ENCODE measurements at regions not wholly inside any gene's neighbourhood (a gene's known extent, or its start where the extent isn't known, plus 50 kb on each side); places are given as distances from the start of the nearest gene placed in this dataset.
"Not testable (repeated sequence)": the region's sequence is repeated elsewhere in the genome, so short reads cannot be mapped to it uniquely, and the experiment has no call there.

GRCh38 chr1:217067642-217068041, 344.4 kb upstream of the ESRRG start:
- Histone ChIP-seq H3K4me3 (no peak overlapping the region), H3K27me3 (replicated peaks) (no peaks in the 10 kb centered on the region), H3K9me3 (replicated peaks) (no peaks in the 10 kb centered on the region), H3K4me1 (replicated peaks) (no peaks in the 10 kb centered on the region), H3K27ac (no peak overlapping the region), H3K36me3 (no peaks in the 10 kb centered on the region)
- no peak for DNase-seq (ENCODE audit: low read depth in 1 of 2, low spot score in 2 of 2)

- DNase-seq (ENCODE audit: low read depth in 1 of 2, low spot score in 2 of 2) = no peak
- Histone ChIP-seq H3K9me3 (replicated peaks) (no peaks in the 10 kb centered on the region), H3K4me1 (replicated peaks) (no peaks in the 10 kb centered on the region), H3K27ac (no peak overlapping the region), H3K36me3 (no peaks in the 10 kb centered on the region), H3K27me3 (replicated peaks) (no peaks in the 10 kb centered on the region), H3K4me3 (no peak overlapping the region)
These were observed 343.6 kb upstream of the ESRRG start for GRCh38 chr1:217066794-217067193.

GRCh38 chr1:217063172-217063908, 340.1 kb upstream of the ESRRG start:
- no peaks in the 10 kb centered on the region for H3K36me3 ChIP-seq
- no peaks in the 10 kb centered on the region for H3K4me1 ChIP-seq (replicated peaks)
- DNase-seq (ENCODE audit: low read depth in 1 of 2, low spot score in 2 of 2) = no peak
- H3K27me3 ChIP-seq (replicated peaks) = no peaks in the 10 kb centered on the region
- H3K27ac ChIP-seq = no peak overlapping the region
- no peaks in the 10 kb centered on the region for H3K9me3 ChIP-seq (replicated peaks)
- H3K4me3 ChIP-seq = no peak overlapping the region

GRCh38 chr1:217062586-217062985, 339.4 kb upstream of the ESRRG start:
- Histone ChIP-seq H3K36me3 (no peaks in the 10 kb centered on the region), H3K4me1 (replicated peaks) (no peaks in the 10 kb centered on the region), H3K4me3 (no peak overlapping the region), H3K27ac (no peak overlapping the region), H3K9me3 (replicated peaks) (no peaks in the 10 kb centered on the region), H3K27me3 (replicated peaks) (no peaks in the 10 kb centered on the region)
- DNase-seq (ENCODE audit: low read depth in 1 of 2, low spot score in 2 of 2) = no peak

- Histone ChIP-seq H3K4me3 (no peak overlapping the region), H3K9me3 (replicated peaks) (no peaks in the 10 kb centered on the region), H3K27me3 (replicated peaks) (no peaks in the 10 kb centered on the region), H3K4me1 (replicated peaks) (no peaks in the 10 kb centered on the region), H3K27ac (no peak overlapping the region), H3K36me3 (no peaks in the 10 kb centered on the region)
- no peak for DNase-seq (ENCODE audit: low read depth in 1 of 2, low spot score in 2 of 2)
These were observed 336.2 kb upstream of the ESRRG start for GRCh38 chr1:217059401-217059800.

GRCh38 chr1:217053676-217054075, 330.4 kb upstream of the ESRRG start:
- H3K27ac ChIP-seq = no peak overlapping the region
- no peak for DNase-seq (ENCODE audit: low read depth in 1 of 2, low spot score in 2 of 2)
- H3K4me3 ChIP-seq = no peak overlapping the region
- no peaks in the 10 kb centered on the region for H3K36me3 ChIP-seq
- no peaks in the 10 kb centered on the region for H3K27me3 ChIP-seq (replicated peaks)
- no peaks in the 10 kb centered on the region for H3K4me1 ChIP-seq (replicated peaks)
- no peaks in the 10 kb centered on the region for H3K9me3 ChIP-seq (replicated peaks)

GRCh38 chr1:217052626-217053025, 329.4 kb upstream of the ESRRG start:
- no peaks in the 10 kb centered on the region for H3K4me1 ChIP-seq (replicated peaks)
- no peaks in the 10 kb centered on the region for H3K27me3 ChIP-seq (replicated peaks)
- no peak for DNase-seq (ENCODE audit: low read depth in 1 of 2, low spot score in 2 of 2)
- H3K27ac ChIP-seq = no peak overlapping the region
- H3K4me3 ChIP-seq = no peak overlapping the region
- H3K36me3 ChIP-seq = no peaks in the 10 kb centered on the region
- H3K9me3 ChIP-seq (replicated peaks) = no peaks in the 10 kb centered on the region

GRCh38 chr1:217052196-217052595, 329.0 kb upstream of the ESRRG start:
- Histone ChIP-seq H3K36me3 (no peaks in the 10 kb centered on the region), H3K27me3 (replicated peaks) (no peaks in the 10 kb centered on the region), H3K4me1 (replicated peaks) (no peaks in the 10 kb centered on the region), H3K27ac (no peak overlapping the region), H3K4me3 (no peak overlapping the region), H3K9me3 (replicated peaks) (no peaks in the 10 kb centered on the region)
- no peak for DNase-seq (ENCODE audit: low read depth in 1 of 2, low spot score in 2 of 2)

- Histone ChIP-seq H3K27ac (no peak overlapping the region), H3K4me3 (no peak overlapping the region), H3K36me3 (no peaks in the 10 kb centered on the region), H3K9me3 (replicated peaks) (no peaks in the 10 kb centered on the region), H3K27me3 (replicated peaks) (no peaks in the 10 kb centered on the region), H3K4me1 (replicated peaks) (no peaks in the 10 kb centered on the region)
- no peak for DNase-seq (ENCODE audit: low read depth in 1 of 2, low spot score in 2 of 2)
These were observed 326.5 kb upstream of the ESRRG start for GRCh38 chr1:217049721-217050120.

- DNase-seq (ENCODE audit: low read depth in 1 of 2, low spot score in 2 of 2) = no peak
- Histone ChIP-seq H3K4me1 (replicated peaks) (no peaks in the 10 kb centered on the region), H3K27ac (no peak overlapping the region)
These were observed 325.9 kb upstream of the ESRRG start for GRCh38 chr1:217049081-217049480.

GRCh38 chr1:217048104-217048707, 325.0 kb upstream of the ESRRG start:
- H3K27ac ChIP-seq = no peak overlapping the region
- H3K36me3 ChIP-seq = no peaks in the 10 kb centered on the region
- no peaks in the 10 kb centered on the region for H3K27me3 ChIP-seq (replicated peaks)
- no peaks in the 10 kb centered on the region for H3K4me1 ChIP-seq (replicated peaks)
- no peak overlapping the region for H3K4me3 ChIP-seq
- DNase-seq (ENCODE audit: low read depth in 1 of 2, low spot score in 2 of 2) = no peak
- no peaks in the 10 kb centered on the region for H3K9me3 ChIP-seq (replicated peaks)

More at GRCh38 chr1:217049081-217049480, 325.9 kb upstream of the ESRRG start:
- H3K9me3 ChIP-seq (replicated peaks) = no peaks in the 10 kb centered on the region
- no peaks in the 10 kb centered on the region for H3K27me3 ChIP-seq (replicated peaks)
- no peak overlapping the region for H3K4me3 ChIP-seq
- H3K36me3 ChIP-seq = no peaks in the 10 kb centered on the region

GRCh38 chr1:217040711-217041455, 317.7 kb upstream of the ESRRG start:
- no peak for DNase-seq (ENCODE audit: low read depth in 1 of 2, low spot score in 2 of 2)
- Histone ChIP-seq H3K27ac (no peak overlapping the region), H3K9me3 (replicated peaks) (no peaks in the 10 kb centered on the region; the same call in 1 of the 2 replicates), H3K4me3 (no peak overlapping the region), H3K4me1 (replicated peaks) (no peaks in the 10 kb centered on the region), H3K27me3 (replicated peaks) (no peaks in the 10 kb centered on the region), H3K36me3 (no peaks in the 10 kb centered on the region)

- Histone ChIP-seq H3K36me3 (no peaks in the 10 kb centered on the region), H3K9me3 (replicated peaks) (no peaks in the 10 kb centered on the region; the same call in 1 of the 2 replicates), H3K4me1 (replicated peaks) (no peaks in the 10 kb centered on the region), H3K27me3 (replicated peaks) (no peaks in the 10 kb centered on the region), H3K4me3 (no peak overlapping the region), H3K27ac (no peak overlapping the region)
- DNase-seq (ENCODE audit: low read depth in 1 of 2, low spot score in 2 of 2) = no peak
These were observed 316.7 kb upstream of the ESRRG start for GRCh38 chr1:217039926-217040325.

GRCh38 chr1:217039139-217039538, 315.9 kb upstream of the ESRRG start:
- not testable (repeated sequence) for H3K4me1 ChIP-seq (replicated peaks); DNase-seq (ENCODE audit: low read depth in 1 of 2, low spot score in 2 of 2); H3K9me3 ChIP-seq (replicated peaks); H3K27me3 ChIP-seq (replicated peaks); H3K27ac ChIP-seq; H3K36me3 ChIP-seq; H3K4me3 ChIP-seq

Measured in SJSA1 (cell line).